HuH-7 (cell line): ENCODE measurements at regions not wholly inside any gene's neighbourhood (a gene's known extent, or its start where the extent isn't known, plus 50 kb on each side); places are given as distances from the start of the nearest gene placed in this dataset.
"Not testable (repeated sequence)": the region's sequence is repeated elsewhere in the genome, so short reads cannot be mapped to it uniquely, and the experiment has no call there.

ENCODE experiments used
- DNase-seq: peaks from one replicate; pipeline ENCODE4 v3.0.0; 2011; ENCODE audit warnings: low spot score

GRCh38 chr7:86592185-86592584 lies 51.5 kb upstream of the GRM3 start:
- DNase-seq = no peak

- DNase-seq = no peak
Observed at GRCh38 chr7:86574006-86574405, 69.7 kb upstream of the GRM3 start.

GRCh38 chr7:86558680-86559501 lies 84.8 kb upstream of the GRM3 start:
- no peak for DNase-seq

- DNase-seq = no peak
Observed at GRCh38 chr7:86534641-86535040, 109.1 kb upstream of the GRM3 start.

- no peak for DNase-seq
Observed at GRCh38 chr7:86504229-86504628, 139.5 kb upstream of the GRM3 start.

- DNase-seq = no peak
Observed at GRCh38 chr7:86499986-86500385, 143.7 kb upstream of the GRM3 start.

GRCh38 chr7:86485827-86486226 lies 157.9 kb upstream of the GRM3 start:
- no peak for DNase-seq

- no peak for DNase-seq
Observed at GRCh38 chr7:86479144-86479543, 164.6 kb upstream of the GRM3 start.

GRCh38 chr7:86477343-86477935 lies 166.3 kb upstream of the GRM3 start:
- DNase-seq = no peak

GRCh38 chr7:86470763-86471162 lies 172.9 kb upstream of the GRM3 start:
- DNase-seq = no peak

- DNase-seq = peak; percentile 21
Observed at GRCh38 chr7:86469680-86470295, 173.9 kb upstream of the GRM3 start.

- DNase-seq = no peak
Observed at GRCh38 chr7:86454753-86455152, 189.0 kb upstream of the GRM3 start.

GRCh38 chr7:86453454-86453853 lies 190.3 kb upstream of the GRM3 start:
- DNase-seq = no peak

GRCh38 chr7:86448856-86449255 lies 194.9 kb upstream of the GRM3 start:
- DNase-seq = no peak

GRCh38 chr7:86445285-86445684 lies 198.4 kb upstream of the GRM3 start:
- DNase-seq = no peak

- no peak for DNase-seq
Observed at GRCh38 chr7:86444245-86444644, 199.5 kb upstream of the GRM3 start.

GRCh38 chr7:86440420-86440819 lies 203.3 kb upstream of the GRM3 start:
- not testable (repeated sequence) for DNase-seq

- DNase-seq = no peak
Observed at GRCh38 chr7:86437951-86438450, 205.7 kb upstream of the GRM3 start.

GRCh38 chr7:86431761-86432160 lies 211.9 kb upstream of the GRM3 start:
- no peak for DNase-seq

- DNase-seq = no peak
Observed at GRCh38 chr7:86411814-86412213, 231.9 kb upstream of the GRM3 start.

- DNase-seq = no peak
Observed at GRCh38 chr7:86407291-86407690, 236.4 kb upstream of the GRM3 start.

- DNase-seq = no peak
Observed at GRCh38 chr7:86391813-86392212, 251.9 kb upstream of the GRM3 start.

GRCh38 chr7:86375602-86376001 lies 268.1 kb upstream of the GRM3 start:
- DNase-seq = not testable (repeated sequence)
